Stomach (tissue), 8 donors: ENCODE measurements at regions not wholly inside any gene's neighbourhood (a gene's known extent, or its start where the extent isn't known, plus 50 kb on each side); places are given as distances from the start of the nearest gene placed in this dataset.

Source experiments
- DNase-seq, 2 donors: peaks; one replicate each; pipeline versions ENCODE4 v3.0.0 to v3.0.0-alpha.2; 2013 to 2019
- H3K27ac ChIP-seq, 5 donors: fragments of 200-600 bp in 4 of 5; sonication (generic) in 4 of 5; one replicate each; pipeline ENCODE4 v1.5.1; 2013 to 2019; ENCODE audit warnings: mild to moderate bottlenecking in 1 of 5, moderate library complexity in 1 of 5
- H3K27me3 ChIP-seq, 3 donors: fragments of 200-600 bp; sonication (generic); one replicate each; pipeline ENCODE4 v1.5.1; 2017 to 2019; ENCODE audit warnings: mixed run types in 1 of 3
- H3K36me3 ChIP-seq, 4 donors: fragments of 200-600 bp; sonication (generic); 1 replicate in 3 of 4; 2 replicates in 1 of 4; pipeline ENCODE4 v1.5.1; 2016 to 2019
- H3K4me1 ChIP-seq, 4 donors: fragments of 200-600 bp; sonication (generic); one replicate each; pipeline ENCODE4 v1.5.1; 2016 to 2019
- H3K4me3 ChIP-seq, 4 donors: fragments of 200-600 bp; sonication (generic) in 3 of 4; one replicate each; pipeline ENCODE4 v1.5.1; 2016 to 2019; ENCODE audit warnings: mild to moderate bottlenecking in 1 of 4
- H3K9me3 ChIP-seq, 4 donors: fragments of 200-600 bp; sonication (generic); one replicate each; pipeline ENCODE4 v1.5.1; 2016 to 2019
- EP300 ChIP-seq: sonication (generic); formaldehyde crosslinking; IDR thresholded peaks from one replicate; pipeline ENCODE4 v1.6.1; 2017; ENCODE audit warnings: antibody characterized with exemption
- POLR2A ChIP-seq, 4 donors: fragments of 450-650 bp; IDR thresholded peaks; one replicate each; pipeline ENCODE4 v1.6.1; 2016; ENCODE audit warnings: antibody characterized with exemption in 4 of 4, control low read depth in 2 of 4, mild to moderate bottlenecking in 1 of 4, moderate library complexity in 1 of 4
- POLR2AphosphoS5 ChIP-seq, 3 donors: sonication (generic); formaldehyde crosslinking; IDR thresholded peaks; one replicate each; pipeline ENCODE4 v1.6.1; 2016; ENCODE audit warnings: antibody characterized with exemption in 3 of 3
- WGBS, 5 donors: extraction: QIAGEN DNeasy Blood & Tissue Kit in 3 of 5; methylation state at CpG; one replicate each; pipeline versions ENCODE4 v1.1.5 to v1.1.7; 2013 to 2018; 5-methylcytosine and 5-hydroxymethylcytosine counted together
- intact Hi-C: fragments of 100-400 bp; cut with DNase I; formaldehyde crosslinking; loops from one replicate; pipeline ENCODE4 v1.15.1; 2023; ENCODE audit warnings: low total_unique reads
- TF ChIP-seq, protein P1 (sequence below), 7 experiments: fragments of 450-650 bp in 4 of 7; fragments of 200-600 bp in 3 of 7; sonication (generic) in 3 of 7; IDR thresholded peaks; one replicate each; pipeline ENCODE4 v1.5.1; 2016 to 2019; ENCODE audit warnings: antibody characterized with exemption in 7 of 7, control low read depth in 2 of 7, mild to moderate bottlenecking in 1 of 7
- donor health status: healthy with polysubstance abuse.
- donor health status: Bipolar disorder and iron deficiency.
- donor health status: healthy.

DNA sequence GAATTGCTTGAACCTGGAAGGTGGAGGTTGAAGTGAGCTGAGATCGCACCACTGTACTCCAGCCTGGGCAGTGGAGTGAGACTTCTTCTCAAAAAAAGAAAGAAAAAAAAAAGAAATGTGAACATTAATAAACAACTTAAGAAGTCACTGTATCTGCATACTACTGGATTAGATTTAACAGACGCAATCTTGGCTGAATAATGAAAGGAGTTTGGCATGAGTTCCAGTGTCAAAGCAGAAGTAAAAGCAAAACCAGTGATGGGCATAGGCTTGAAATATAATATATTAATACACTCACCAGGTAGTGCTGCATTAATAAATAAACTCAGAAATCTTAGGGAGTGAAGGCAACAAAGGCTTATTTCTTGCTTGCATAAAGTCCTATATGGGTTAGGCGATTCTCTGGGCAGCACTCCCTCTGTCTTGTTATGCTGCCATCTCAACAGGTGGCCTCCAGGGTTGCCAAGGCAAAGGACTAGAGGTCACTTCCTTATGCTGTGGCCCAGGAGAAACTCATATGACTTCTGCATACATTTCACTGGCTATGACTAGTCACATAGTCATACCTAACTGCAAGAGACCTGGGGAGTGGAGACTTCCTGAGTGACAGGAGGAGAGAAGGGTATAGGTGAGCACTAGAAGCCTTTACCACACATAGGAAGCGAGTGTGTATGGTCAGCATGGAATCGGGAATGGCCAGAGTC lies 296.2 kb upstream of the SPRED2 start:
- 59 to 70% (median 65%) methylated on average over 4 to 5 of the region's 5 CpGs for WGBS, 5 donors
- peak in 1 of 2 donors; percentile 76 for DNase-seq
- peak overlapping the region; percentile 5 to 68 (median 48) for H3K27ac ChIP-seq
- peaks cover 0 to 11% (median 5%) of the 10 kb centered on the region in 4 donors for H3K4me1 ChIP-seq
- H3K27me3 ChIP-seq = no peaks in the 10 kb centered on the region
- no peak overlapping the region for H3K4me3 ChIP-seq
- no peaks in the 10 kb centered on the region for H3K36me3 ChIP-seq
- intact Hi-C loops = no loop called here
- peaks cover 0 to 8% (median 0%) of the 10 kb centered on the region in 4 donors for H3K9me3 ChIP-seq
- TF ChIP-seq POLR2AphosphoS5 (IDR thresholded peaks at IDR 0.05) (peak in 2 of 3 donors; percentile 12 to 47), EP300 (no peak)

DNA sequence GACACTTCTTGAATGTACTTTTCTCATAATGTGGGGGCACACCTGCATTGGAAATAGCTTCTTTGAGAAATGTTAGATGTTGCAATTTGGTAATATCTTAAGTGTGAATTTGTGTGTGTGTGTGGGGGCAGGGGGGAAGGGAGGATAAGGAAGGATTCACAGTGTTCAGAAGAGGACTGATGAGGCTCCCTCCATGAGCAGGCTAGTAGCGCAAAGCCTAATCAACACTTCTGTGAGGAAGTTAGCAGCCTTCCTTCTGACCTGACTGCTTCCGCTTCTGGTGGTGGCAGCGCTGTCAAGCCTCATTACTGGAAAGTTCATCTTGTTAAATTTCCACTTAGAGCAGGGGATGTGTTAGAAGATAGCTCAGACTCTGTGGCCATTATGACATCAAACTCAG lies 295.4 kb upstream of the SPRED2 start:
- Histone ChIP-seq H3K9me3 (peaks cover 0 to 8% (median 0%) of the 10 kb centered on the region in 4 donors), H3K4me3 (no peak overlapping the region), H3K27me3 (no peaks in the 10 kb centered on the region), H3K36me3 (no peaks in the 10 kb centered on the region), H3K27ac (peak overlapping the region in 1 of 5 donors; percentile 68), H3K4me1 (peaks cover 0 to 11% (median 5%) of the 10 kb centered on the region in 4 donors)
- DNase-seq = no peak
- TF ChIP-seq POLR2A (IDR thresholded peaks at IDR 0.05) = no peak
- WGBS, 5 donors = 71 to 96% (median 87%) methylated on average over 3 of the region's 3 CpGs
- intact Hi-C loops = no loop called here

DNA sequence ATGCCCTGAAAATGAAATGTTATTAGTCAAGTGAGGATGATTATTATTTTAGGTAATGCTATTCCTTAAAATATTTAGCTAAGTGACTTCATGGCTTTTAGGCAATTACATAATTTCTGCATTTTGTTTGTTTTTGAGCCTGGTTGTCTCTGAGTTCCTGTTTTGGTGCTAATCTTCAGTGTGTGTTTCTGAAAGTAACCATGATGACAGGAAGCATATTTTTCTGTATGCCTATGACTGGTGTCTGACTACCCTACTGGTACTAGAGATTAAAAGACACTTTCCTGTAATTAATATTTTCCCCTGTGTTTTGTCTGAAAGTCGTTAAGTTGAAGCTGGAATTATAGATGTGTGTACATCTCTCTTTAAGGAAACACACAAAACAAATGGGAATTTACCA lies 295.0 kb upstream of the SPRED2 start:
- intact Hi-C loops = no loop called here
- no peaks in the 10 kb centered on the region for H3K27me3 ChIP-seq
- peaks cover 0 to 8% (median 0%) of the 10 kb centered on the region in 4 donors for H3K9me3 ChIP-seq
- H3K4me3 ChIP-seq = no peak overlapping the region
- TF ChIP-seq POLR2A (IDR thresholded peaks at IDR 0.05) = no peak
- TF ChIP-seq, protein P1, sequence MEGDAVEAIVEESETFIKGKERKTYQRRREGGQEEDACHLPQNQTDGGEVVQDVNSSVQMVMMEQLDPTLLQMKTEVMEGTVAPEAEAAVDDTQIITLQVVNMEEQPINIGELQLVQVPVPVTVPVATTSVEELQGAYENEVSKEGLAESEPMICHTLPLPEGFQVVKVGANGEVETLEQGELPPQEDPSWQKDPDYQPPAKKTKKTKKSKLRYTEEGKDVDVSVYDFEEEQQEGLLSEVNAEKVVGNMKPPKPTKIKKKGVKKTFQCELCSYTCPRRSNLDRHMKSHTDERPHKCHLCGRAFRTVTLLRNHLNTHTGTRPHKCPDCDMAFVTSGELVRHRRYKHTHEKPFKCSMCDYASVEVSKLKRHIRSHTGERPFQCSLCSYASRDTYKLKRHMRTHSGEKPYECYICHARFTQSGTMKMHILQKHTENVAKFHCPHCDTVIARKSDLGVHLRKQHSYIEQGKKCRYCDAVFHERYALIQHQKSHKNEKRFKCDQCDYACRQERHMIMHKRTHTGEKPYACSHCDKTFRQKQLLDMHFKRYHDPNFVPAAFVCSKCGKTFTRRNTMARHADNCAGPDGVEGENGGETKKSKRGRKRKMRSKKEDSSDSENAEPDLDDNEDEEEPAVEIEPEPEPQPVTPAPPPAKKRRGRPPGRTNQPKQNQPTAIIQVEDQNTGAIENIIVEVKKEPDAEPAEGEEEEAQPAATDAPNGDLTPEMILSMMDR (IDR thresholded peaks at IDR 0.05) = no peak
- TF ChIP-seq POLR2AphosphoS5 (IDR thresholded peaks at IDR 0.05) = no peak
- no peak for TF ChIP-seq EP300
- H3K36me3 ChIP-seq = no peaks in the 10 kb centered on the region
- no peak overlapping the region for H3K27ac ChIP-seq
- H3K4me1 ChIP-seq = peaks cover 0 to 11% (median 5%) of the 10 kb centered on the region in 4 donors
- WGBS, 5 donors = 53 to 76% (median 66%) methylated on average over 1 of the region's 1 CpG
- no peak for DNase-seq

DNA sequence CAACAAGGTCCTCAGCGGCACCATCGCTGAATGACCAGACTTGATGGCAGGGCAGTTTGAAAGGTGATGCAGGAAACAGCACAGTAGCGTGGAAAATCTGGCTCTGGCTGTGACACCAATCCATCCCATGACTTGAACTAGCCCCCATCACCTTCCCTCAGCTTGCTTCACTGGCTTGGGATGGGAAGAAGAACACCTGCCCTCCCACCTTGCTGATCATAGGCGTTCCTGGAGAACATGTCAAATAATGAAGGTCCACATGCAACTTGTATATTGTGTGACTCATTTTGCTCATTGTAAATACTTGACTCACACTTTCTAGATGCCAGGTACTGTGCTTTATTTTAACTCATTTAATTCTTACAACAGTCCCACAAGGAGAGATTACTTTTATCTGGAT lies 292.4 kb upstream of the SPRED2 start:
- Histone ChIP-seq H3K27ac (peak overlapping the region in 1 of 5 donors; percentile 33), H3K36me3 (no peaks in the 10 kb centered on the region), H3K27me3 (no peaks in the 10 kb centered on the region), H3K4me1 (peaks cover 0 to 11% (median 5%) of the 10 kb centered on the region in 4 donors), H3K9me3 (peaks cover 0 to 8% (median 0%) of the 10 kb centered on the region in 4 donors), H3K4me3 (no peak overlapping the region)
- WGBS, 5 donors = 74 to 91% (median 78%) methylated on average over 4 of the region's 4 CpGs
- DNase-seq = no peak
- intact Hi-C loops = no loop called here
- TF ChIP-seq EP300 = no peak
- TF ChIP-seq POLR2AphosphoS5 (IDR thresholded peaks at IDR 0.05) = peak in 1 of 3 donors; percentile 59
- TF ChIP-seq POLR2A (IDR thresholded peaks at IDR 0.05) = no peak
- TF ChIP-seq, protein P1 (IDR thresholded peaks at IDR 0.05) = no peak

DNA sequence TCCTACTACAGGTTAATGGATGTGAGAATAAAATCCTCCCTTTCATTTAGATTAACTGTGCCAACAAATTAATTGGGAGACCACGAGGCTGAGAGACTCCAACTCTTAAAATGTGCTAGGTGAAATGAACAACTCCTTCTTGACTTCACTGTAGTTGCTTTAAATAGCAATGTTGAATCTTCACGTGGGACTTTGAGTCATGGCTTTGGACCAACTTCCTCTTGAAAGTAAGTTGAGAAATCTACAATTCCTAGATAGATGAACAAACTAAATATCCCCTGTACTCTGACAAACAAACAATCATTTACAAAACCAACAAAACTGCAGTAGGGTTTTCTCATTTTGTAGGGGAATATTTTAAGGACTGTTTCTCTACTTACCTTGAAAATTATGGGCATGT lies 291.9 kb upstream of the SPRED2 start:
- H3K27ac ChIP-seq = no peak overlapping the region
- H3K27me3 ChIP-seq = no peaks in the 10 kb centered on the region
- intact Hi-C loops = no loop called here
- peaks cover 0 to 11% (median 5%) of the 10 kb centered on the region in 4 donors for H3K4me1 ChIP-seq
- TF ChIP-seq, protein P1 (IDR thresholded peaks at IDR 0.05) = no peak
- TF ChIP-seq POLR2AphosphoS5 (IDR thresholded peaks at IDR 0.05) (no peak), POLR2A (IDR thresholded peaks at IDR 0.05) (no peak), EP300 (no peak)
- H3K36me3 ChIP-seq = no peaks in the 10 kb centered on the region
- H3K4me3 ChIP-seq = no peak overlapping the region
- H3K9me3 ChIP-seq = peaks cover 0 to 8% (median 0%) of the 10 kb centered on the region in 4 donors
- WGBS, 5 donors = 26 to 38% (median 35%) methylated on average over 2 of the region's 2 CpGs
- no peak for DNase-seq
